ENCODE measurements at regions not wholly inside any gene's neighbourhood (a gene's known extent, or its start where the extent isn't known, plus 50 kb on each side); places are given as distances from the start of the nearest gene placed in this dataset.
"Not testable (repeated sequence)": the region's sequence is repeated elsewhere in the genome, so short reads cannot be mapped to it uniquely, and the experiment has no call there.

- not testable (repeated sequence) for H3K4me3 Mint-ChIP-seq; H3K27ac Mint-ChIP-seq; H3K9me3 Mint-ChIP-seq; H3K4me1 Mint-ChIP-seq; DNase-seq (ENCODE audit: low spot score in 2 of 2); ATAC-seq; H3K36me3 Mint-ChIP-seq
These were observed 286.7 kb downstream of the SOX4 start for GRCh38 chr6:21880249-21880648.

GRCh38 chr6:21881969-21882465 is 288.5 kb downstream of the SOX4 start:
- no peak overlapping the region for H3K27ac Mint-ChIP-seq
- H3K4me3 Mint-ChIP-seq = no peak overlapping the region
- H3K4me1 Mint-ChIP-seq = no peaks in the 10 kb centered on the region
- no peak for DNase-seq (ENCODE audit: low spot score in 2 of 2)
- ATAC-seq = no peak
- no peaks in the 10 kb centered on the region for H3K36me3 Mint-ChIP-seq
- peaks cover 5% of the 10 kb centered on the region for H3K9me3 Mint-ChIP-seq

GRCh38 chr6:21883595-21884328 is 290.2 kb downstream of the SOX4 start:
- DNase-seq (ENCODE audit: low spot score in 2 of 2) = no peak
- H3K4me1 Mint-ChIP-seq = no peaks in the 10 kb centered on the region
- no peak for ATAC-seq

GRCh38 chr6:21885111-21885510 is 291.6 kb downstream of the SOX4 start:
- Mint-ChIP-seq H3K36me3 (no peaks in the 10 kb centered on the region), H3K4me3 (no peak overlapping the region), H3K9me3 (peaks cover 3% of the 10 kb centered on the region), H3K4me1 (no peaks in the 10 kb centered on the region), H3K27ac (no peak overlapping the region)
- DNase-seq (ENCODE audit: low spot score in 2 of 2) (no peak), ATAC-seq (no peak)

More at GRCh38 chr6:21883595-21884328, 290.2 kb downstream of the SOX4 start:
- H3K9me3 Mint-ChIP-seq = no peaks in the 10 kb centered on the region
- no peaks in the 10 kb centered on the region for H3K36me3 Mint-ChIP-seq
- H3K27ac Mint-ChIP-seq = no peak overlapping the region
- no peak overlapping the region for H3K4me3 Mint-ChIP-seq

GRCh38 chr6:21885532-21886114 is 292.1 kb downstream of the SOX4 start:
- Mint-ChIP-seq H3K4me1 (no peaks in the 10 kb centered on the region), H3K36me3 (no peaks in the 10 kb centered on the region), H3K4me3 (no peak overlapping the region), H3K27ac (no peak overlapping the region), H3K9me3 (peaks cover 3% of the 10 kb centered on the region)
- ATAC-seq (no peak), DNase-seq (ENCODE audit: low spot score in 2 of 2) (no peak)

GRCh38 chr6:21886542-21887151 is 293.1 kb downstream of the SOX4 start:
- Mint-ChIP-seq H3K27ac (no peak overlapping the region), H3K36me3 (no peaks in the 10 kb centered on the region), H3K4me3 (no peak overlapping the region), H3K9me3 (peaks cover 3% of the 10 kb centered on the region), H3K4me1 (no peaks in the 10 kb centered on the region)
- DNase-seq (ENCODE audit: low spot score in 2 of 2) (no peak), ATAC-seq (no peak)

- Mint-ChIP-seq H3K4me1 (no peaks in the 10 kb centered on the region), H3K36me3 (no peaks in the 10 kb centered on the region), H3K4me3 (no peak overlapping the region), H3K9me3 (peaks cover 3% of the 10 kb centered on the region), H3K27ac (no peak overlapping the region)
- no peak for ATAC-seq
- DNase-seq (ENCODE audit: low spot score in 2 of 2) = no peak
These were observed 294.0 kb downstream of the SOX4 start for GRCh38 chr6:21887231-21888185.

GRCh38 chr6:21891080-21891479 is 297.5 kb downstream of the SOX4 start:
- DNase-seq (ENCODE audit: low spot score in 2 of 2) (no peak), ATAC-seq (no peak)
- no peaks in the 10 kb centered on the region for H3K36me3 Mint-ChIP-seq
- no peak overlapping the region for H3K4me3 Mint-ChIP-seq
- no peak overlapping the region for H3K27ac Mint-ChIP-seq
- peaks cover 9% of the 10 kb centered on the region for H3K9me3 Mint-ChIP-seq
- H3K4me1 Mint-ChIP-seq = no peaks in the 10 kb centered on the region

- no peak for DNase-seq (ENCODE audit: low spot score in 2 of 2)
- H3K27ac Mint-ChIP-seq = no peak overlapping the region
- H3K4me3 Mint-ChIP-seq = no peak overlapping the region
- no peak for ATAC-seq
- H3K9me3 Mint-ChIP-seq = peaks cover 9% of the 10 kb centered on the region
- H3K4me1 Mint-ChIP-seq = no peaks in the 10 kb centered on the region
- no peaks in the 10 kb centered on the region for H3K36me3 Mint-ChIP-seq
These were observed 300.2 kb downstream of the SOX4 start for GRCh38 chr6:21893793-21894192.

GRCh38 chr6:21895555-21895954 is 302.0 kb downstream of the SOX4 start:
- DNase-seq (ENCODE audit: low spot score in 2 of 2) (no peak), ATAC-seq (no peak)
- Mint-ChIP-seq H3K9me3 (peaks cover 9% of the 10 kb centered on the region), H3K4me3 (no peak overlapping the region), H3K36me3 (no peaks in the 10 kb centered on the region), H3K27ac (no peak overlapping the region), H3K4me1 (no peaks in the 10 kb centered on the region)

- Mint-ChIP-seq H3K9me3 (peaks cover 9% of the 10 kb centered on the region), H3K4me3 (no peak overlapping the region), H3K36me3 (no peaks in the 10 kb centered on the region), H3K4me1 (no peaks in the 10 kb centered on the region), H3K27ac (no peak overlapping the region)
- DNase-seq (ENCODE audit: low spot score in 2 of 2) = no peak
- ATAC-seq = no peak
These were observed 304.7 kb downstream of the SOX4 start for GRCh38 chr6:21898107-21898796.

GRCh38 chr6:21899708-21900107 is 306.2 kb downstream of the SOX4 start:
- DNase-seq (ENCODE audit: low spot score in 2 of 2) (no peak), ATAC-seq (no peak)
- Mint-ChIP-seq H3K27ac (no peak overlapping the region), H3K4me3 (no peak overlapping the region), H3K9me3 (peaks cover 9% of the 10 kb centered on the region), H3K36me3 (no peaks in the 10 kb centered on the region), H3K4me1 (no peaks in the 10 kb centered on the region)

- peaks cover 8% of the 10 kb centered on the region for H3K9me3 Mint-ChIP-seq
- H3K4me1 Mint-ChIP-seq = no peaks in the 10 kb centered on the region
- H3K4me3 Mint-ChIP-seq = no peak overlapping the region
- ATAC-seq (no peak), DNase-seq (ENCODE audit: low spot score in 2 of 2) (no peak)
- no peak overlapping the region for H3K27ac Mint-ChIP-seq
- H3K36me3 Mint-ChIP-seq = no peaks in the 10 kb centered on the region
These were observed 307.2 kb downstream of the SOX4 start for GRCh38 chr6:21900730-21901129.

- no peak for ATAC-seq
These were observed 309.1 kb downstream of the SOX4 start for GRCh38 chr6:21902628-21903169.

More at GRCh38 chr6:21902628-21903169, 309.1 kb downstream of the SOX4 start:
- H3K36me3 Mint-ChIP-seq = no peaks in the 10 kb centered on the region
- no peaks in the 10 kb centered on the region for H3K4me1 Mint-ChIP-seq
- DNase-seq (ENCODE audit: low spot score in 2 of 2) = no peak
- H3K4me3 Mint-ChIP-seq = no peak overlapping the region
- H3K9me3 Mint-ChIP-seq = peaks cover 6% of the 10 kb centered on the region
- H3K27ac Mint-ChIP-seq = no peak overlapping the region
